Right lobe of liver (tissue), 6 donors: ENCODE measurements at regions not wholly inside any gene's neighbourhood (a gene's known extent, or its start where the extent isn't known, plus 50 kb on each side); places are given as distances from the start of the nearest gene placed in this dataset.

Experiments used
- ATAC-seq, 4 donors: fragments of 200-7000 bp; cut with Tn5 transposase; one replicate each; pipeline ENCODE4 v1.9.1; 2020; ENCODE audit warnings: mild to moderate bottlenecking in 4 of 4, moderate library complexity in 4 of 4
- DNase-seq, 3 donors: peaks; one replicate each; pipeline ENCODE4 v3.0.0-alpha.2; 2020
- H3K27ac ChIP-seq, 3 donors: fragments of 200-600 bp; one replicate each; pipeline ENCODE4 v1.8.0; 2022
- H3K27me3 ChIP-seq, 2 donors: fragments of 200-600 bp; one replicate each; pipeline ENCODE4 v1.8.0; 2022
- H3K36me3 ChIP-seq, 4 donors: fragments of 200-600 bp; sonication (generic) in 1 of 4; one replicate each; pipeline versions ENCODE4 v1.5.1 to v1.8.0; 2017 to 2022; ENCODE audit warnings: control low read depth in 1 of 4
- H3K4me1 ChIP-seq, 4 donors: fragments of 200-600 bp; sonication (generic) in 1 of 4; one replicate each; pipeline versions ENCODE4 v1.5.1 to v1.8.0; 2017 to 2022; ENCODE audit warnings: control low read depth in 1 of 4
- H3K4me3 ChIP-seq, 3 donors: fragments of 200-600 bp; one replicate each; pipeline ENCODE4 v1.8.0; 2022
- H3K9me3 ChIP-seq, 4 donors: fragments of 200-600 bp; sonication (generic) in 1 of 4; one replicate each; pipeline versions ENCODE4 v1.5.1 to v1.8.0; 2017 to 2022; ENCODE audit warnings: control low read depth in 1 of 4
- CTCF ChIP-seq, 4 donors: fragments of 200-600 bp in 3 of 4; fragments of 450-650 bp in 1 of 4; IDR thresholded peaks; one replicate each; pipeline versions ENCODE4 v1.5.1 to v1.8.0; 2016 to 2022; ENCODE audit warnings: antibody characterized with exemption in 4 of 4, mild to moderate bottlenecking in 2 of 4
- POLR2A ChIP-seq: fragments of 450-650 bp; IDR thresholded peaks from one replicate; pipeline ENCODE4 v1.6.1; 2017; ENCODE audit warnings: antibody characterized with exemption, mild to moderate bottlenecking
- WGBS: methylation state at CpG from one replicate; pipeline ENCODE4 v1.1.6; 2018; ENCODE audit warnings: low coverage, low lambda C conversion rate; ENCODE audit not compliant: insufficient coverage; ENCODE audit errors: missing lambda C conversion rate; 5-methylcytosine and 5-hydroxymethylcytosine counted together
- intact Hi-C, 2 donors: fragments of 100-400 bp; cut with DNase I; formaldehyde crosslinking; loops; one replicate each; pipeline versions ENCODE4 v1.11.2 to v1.14.1; 2022
- donor health status: DM: no; HTN: yes; CAD: no.
- donor health status: DM: no; HTN: no; CAD: no.
- donor health status: DM: no; HTN: no; CAD: no.
- donor health status: DM: no; HTN: yes; CAD: no.
- donor health status: DM: no; HTN: yes; CAD: no.

- WGBS: 57% methylated on average over 4 of the region's 4 CpGs
- Histone ChIP-seq H3K27ac (no peak overlapping the region), H3K4me3 (no peak overlapping the region), H3K4me1 (no peaks in the 10 kb centered on the region), H3K27me3 (no peaks in the 10 kb centered on the region), H3K9me3 (no peaks in the 10 kb centered on the region), H3K36me3 (no peaks in the 10 kb centered on the region)
- DNase-seq (no peak), ATAC-seq (no peak)
- no peak for TF ChIP-seq POLR2A
- no peak for TF ChIP-seq CTCF (IDR thresholded peaks at IDR 0.05)
- intact Hi-C loops: no loop called here
Measured at GRCh38 chr14:28323366-28323765, 443.2 kb upstream of the FOXG1 start.

GRCh38 chr14:28323951-28324741 lies 442.4 kb upstream of the FOXG1 start:
- ATAC-seq (no peak), DNase-seq (no peak)
- TF ChIP-seq POLR2A (no peak), CTCF (IDR thresholded peaks at IDR 0.05) (no peak)
- Histone ChIP-seq H3K9me3 (no peaks in the 10 kb centered on the region), H3K4me1 (no peaks in the 10 kb centered on the region), H3K4me3 (no peak overlapping the region), H3K36me3 (no peaks in the 10 kb centered on the region), H3K27me3 (no peaks in the 10 kb centered on the region), H3K27ac (no peak overlapping the region)
- WGBS: 48% methylated on average over 5 of the region's 5 CpGs
- intact Hi-C loops: no loop called here

- no peak for DNase-seq
- H3K27ac ChIP-seq: no peak overlapping the region
- no peaks in the 10 kb centered on the region for H3K4me1 ChIP-seq
- H3K27me3 ChIP-seq: no peaks in the 10 kb centered on the region
- no peaks in the 10 kb centered on the region for H3K9me3 ChIP-seq
- H3K4me3 ChIP-seq: no peak overlapping the region
- H3K36me3 ChIP-seq: no peaks in the 10 kb centered on the region
- TF ChIP-seq CTCF (IDR thresholded peaks at IDR 0.05): no peak
- no peak for TF ChIP-seq POLR2A
- intact Hi-C loops: no loop called here
- no peak for ATAC-seq
Measured at GRCh38 chr14:28340816-28341215, 425.8 kb upstream of the FOXG1 start.

GRCh38 chr14:28344381-28344780 lies 422.2 kb upstream of the FOXG1 start:
- TF ChIP-seq CTCF (IDR thresholded peaks at IDR 0.05) (no peak), POLR2A (no peak)
- no peak for ATAC-seq

GRCh38 chr14:28348797-28349196 lies 417.8 kb upstream of the FOXG1 start:
- no CpG with 5 or more reads among the region's 5 CpGs for WGBS
- H3K27ac ChIP-seq: no peak overlapping the region
- no peaks in the 10 kb centered on the region for H3K36me3 ChIP-seq
- intact Hi-C loops: no loop called here
- no peaks in the 10 kb centered on the region for H3K4me1 ChIP-seq
- H3K4me3 ChIP-seq: no peak overlapping the region
- TF ChIP-seq POLR2A (no peak), CTCF (IDR thresholded peaks at IDR 0.05) (no peak)
- no peak for ATAC-seq
- H3K27me3 ChIP-seq: no peaks in the 10 kb centered on the region
- H3K9me3 ChIP-seq: no peaks in the 10 kb centered on the region
- DNase-seq: no peak

More at GRCh38 chr14:28344381-28344780, 422.2 kb upstream of the FOXG1 start:
- Histone ChIP-seq H3K4me3 (no peak overlapping the region), H3K27ac (no peak overlapping the region), H3K27me3 (no peaks in the 10 kb centered on the region), H3K9me3 (no peaks in the 10 kb centered on the region), H3K36me3 (no peaks in the 10 kb centered on the region), H3K4me1 (no peaks in the 10 kb centered on the region)
- no peak for DNase-seq
- intact Hi-C loops: no loop called here
